COLO668 (cell line): ENCODE measurements at regions not wholly inside any gene's neighbourhood (a gene's known extent, or its start where the extent isn't known, plus 50 kb on each side); places are given as distances from the start of the nearest gene placed in this dataset.
A peak's percentile ranks its signal among the peaks of the same experiment; 100 is the strongest.

ENCODE experiments used
- DNase-seq: peaks from one replicate; lab custom pipeline; 2025; ENCODE audit not compliant: unreplicated experiment; lab: John Stamatoyannopoulos, UW

GRCh38 chr18:33870059-33870458 is 292.0 kb downstream of the ASXL3 start:
- DNase-seq, result no peak

DNA sequence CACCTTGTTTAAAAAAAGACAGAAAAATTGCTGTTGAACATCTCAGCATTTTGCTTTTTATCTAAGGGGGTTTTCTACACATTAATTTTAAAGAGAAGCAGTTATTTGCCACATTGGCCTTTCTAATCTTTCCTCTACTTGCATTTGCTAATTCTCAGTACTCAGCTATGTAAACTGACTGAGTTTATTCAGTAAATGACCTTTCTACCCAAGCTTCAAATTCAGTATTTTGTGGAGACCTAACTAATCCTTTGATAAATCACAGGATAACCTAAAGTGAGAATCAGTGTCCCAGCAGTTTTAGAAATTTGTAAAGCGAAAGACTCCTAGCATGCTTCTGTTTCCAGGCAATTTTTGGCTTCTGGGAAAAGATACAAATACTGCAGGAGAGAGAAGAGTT is 288.4 kb downstream of the ASXL3 start:
- DNase-seq, result no peak

- no peak for DNase-seq
Measured at GRCh38 chr18:33863912-33864311, 285.9 kb downstream of the ASXL3 start.

- DNase-seq, result no peak
Measured at GRCh38 chr18:33854827-33855139, 276.8 kb downstream of the ASXL3 start.

GRCh38 chr18:33854086-33854826 is 276.2 kb downstream of the ASXL3 start:
- no peak for DNase-seq

DNA sequence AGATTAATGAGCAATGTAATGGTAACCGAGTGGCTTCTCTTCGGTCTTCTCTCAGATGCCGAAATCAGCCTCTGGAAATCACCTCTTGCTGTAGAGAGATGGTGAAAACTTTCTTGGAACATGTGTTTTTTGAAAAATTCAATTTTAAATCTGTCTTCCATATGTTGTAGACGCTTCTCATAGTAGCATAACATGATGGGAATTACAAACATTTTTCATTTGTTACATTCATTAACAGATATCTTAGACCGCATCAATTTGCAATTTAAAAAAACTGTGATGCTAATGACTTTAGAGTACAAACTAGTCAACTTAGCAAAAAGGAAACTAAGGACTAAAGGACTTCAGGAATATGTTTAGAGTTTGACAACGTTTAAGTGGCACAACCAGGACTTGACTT is 275.2 kb downstream of the ASXL3 start:
- DNase-seq, result no peak

DNA sequence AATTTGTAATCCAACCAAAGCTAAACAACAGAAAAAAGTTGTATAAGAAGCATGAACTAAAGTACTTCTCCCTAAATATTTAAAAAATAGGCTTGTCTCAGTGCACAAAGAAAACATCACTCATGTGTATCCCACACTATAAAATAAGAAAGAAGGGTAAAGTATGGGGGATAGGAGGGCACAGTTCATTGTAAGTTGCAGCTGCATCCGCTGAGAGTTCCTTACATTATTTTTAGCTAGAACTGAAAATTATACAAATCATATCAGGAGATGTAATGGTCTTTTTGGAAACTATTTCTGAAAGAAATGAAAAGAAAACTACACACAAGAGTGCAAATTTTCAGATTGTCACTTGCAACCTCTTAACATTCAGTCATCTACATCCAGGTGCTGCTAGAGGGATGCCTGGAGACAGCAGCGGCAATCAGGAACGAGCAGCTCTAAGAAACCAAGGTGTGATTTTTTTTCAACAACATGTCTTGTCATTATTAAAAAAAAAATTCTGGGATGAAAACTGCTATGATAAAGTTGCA is 273.6 kb downstream of the ASXL3 start:
- no peak for DNase-seq

DNA sequence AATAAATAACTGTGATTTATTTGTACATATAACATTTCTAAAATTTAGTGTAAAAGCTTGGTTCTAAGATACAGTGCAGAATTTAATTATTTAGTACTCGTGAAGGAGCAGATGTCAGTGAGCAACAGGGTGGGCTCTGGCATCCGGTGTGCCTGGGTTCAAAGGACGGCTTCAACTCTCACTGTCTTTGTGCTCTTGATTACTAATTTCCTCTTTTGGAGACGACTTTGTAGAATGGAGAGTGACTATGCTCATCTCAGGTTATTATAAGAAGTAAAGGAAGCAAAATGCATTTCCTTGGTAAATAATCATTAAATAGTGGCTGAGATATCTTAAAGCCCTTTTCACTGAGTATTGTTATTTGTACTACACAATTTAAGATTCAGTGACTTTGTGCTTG is 271.7 kb downstream of the ASXL3 start:
- DNase-seq, result no peak

DNA sequence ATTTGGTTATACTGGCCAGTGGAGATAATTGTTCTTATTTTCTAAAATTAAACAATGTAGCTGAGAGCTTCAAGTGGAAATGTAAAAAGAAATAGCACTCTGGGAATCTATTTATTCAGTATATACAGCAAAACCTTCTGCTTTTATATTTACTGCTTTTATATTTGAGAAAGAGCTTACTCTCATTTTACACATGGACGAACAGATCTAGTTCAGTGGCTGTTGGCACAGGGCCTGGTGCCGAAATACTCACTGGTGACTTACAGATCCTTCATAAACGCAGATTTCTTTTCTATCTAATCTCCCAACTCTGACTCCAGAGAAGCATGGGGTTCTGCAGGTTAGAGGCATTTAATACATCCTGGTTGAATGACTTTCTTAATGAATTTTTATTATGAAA is 266.2 kb downstream of the ASXL3 start:
- no peak for DNase-seq

- DNase-seq, result no peak
Measured at GRCh38 chr18:33841221-33841967, 263.4 kb downstream of the ASXL3 start.

- no peak for DNase-seq
Measured at GRCh38 chr18:33840212-33840593, 262.2 kb downstream of the ASXL3 start.

GRCh38 chr18:33839452-33840211 is 261.6 kb downstream of the ASXL3 start:
- DNase-seq, result peak; percentile 51

GRCh38 chr18:33838054-33838453 is 260.0 kb downstream of the ASXL3 start:
- DNase-seq, result no peak

- no peak for DNase-seq
Measured at GRCh38 chr18:33837191-33837590, 259.2 kb downstream of the ASXL3 start.

GRCh38 chr18:33836564-33836963 is 258.5 kb downstream of the ASXL3 start:
- DNase-seq, result peak; percentile 28

- no peak for DNase-seq
Measured at GRCh38 chr18:33835419-33835818, 257.4 kb downstream of the ASXL3 start.

- DNase-seq, result no peak
Measured at GRCh38 chr18:33833842-33834241, 255.8 kb downstream of the ASXL3 start.

GRCh38 chr18:33831424-33831823 is 253.4 kb downstream of the ASXL3 start:
- no peak for DNase-seq

DNA sequence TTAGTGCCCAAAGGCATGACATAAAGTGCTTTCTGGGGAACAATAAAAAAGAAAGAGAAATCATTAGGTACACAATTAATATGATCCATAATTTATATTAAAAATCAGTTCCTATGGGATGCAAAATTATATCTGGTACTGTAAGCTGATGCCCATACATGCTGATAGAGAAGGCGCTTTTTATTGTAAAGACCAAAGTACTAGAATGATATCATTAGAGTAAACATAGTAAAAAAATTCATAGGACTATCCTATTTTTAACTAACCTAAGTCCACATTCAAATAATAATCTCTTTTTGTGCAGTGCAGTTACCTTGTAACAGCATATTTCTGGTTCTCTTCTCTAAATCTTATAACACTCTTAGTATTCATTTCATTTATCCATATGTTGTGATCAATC is 252.2 kb downstream of the ASXL3 start:
- no peak for DNase-seq

DNA sequence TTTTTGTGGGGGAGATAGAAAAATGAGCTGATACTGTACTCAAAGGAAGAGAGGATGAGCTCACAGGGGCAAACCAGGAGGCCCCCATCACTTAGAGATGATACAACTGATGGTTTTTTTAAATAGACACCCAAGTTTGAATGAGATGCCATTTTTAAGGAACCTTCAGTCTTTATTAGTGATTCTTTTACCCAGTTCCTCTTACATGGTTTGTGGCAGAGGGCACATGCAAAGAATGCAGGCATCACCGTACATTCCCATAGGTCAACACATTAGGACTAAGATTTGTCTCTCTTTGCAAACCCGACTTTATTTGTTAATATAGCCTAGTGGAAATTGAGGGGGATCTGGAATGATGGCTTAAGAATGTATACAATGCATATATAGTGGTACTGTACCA is 250.9 kb downstream of the ASXL3 start:
- no peak for DNase-seq

DNA sequence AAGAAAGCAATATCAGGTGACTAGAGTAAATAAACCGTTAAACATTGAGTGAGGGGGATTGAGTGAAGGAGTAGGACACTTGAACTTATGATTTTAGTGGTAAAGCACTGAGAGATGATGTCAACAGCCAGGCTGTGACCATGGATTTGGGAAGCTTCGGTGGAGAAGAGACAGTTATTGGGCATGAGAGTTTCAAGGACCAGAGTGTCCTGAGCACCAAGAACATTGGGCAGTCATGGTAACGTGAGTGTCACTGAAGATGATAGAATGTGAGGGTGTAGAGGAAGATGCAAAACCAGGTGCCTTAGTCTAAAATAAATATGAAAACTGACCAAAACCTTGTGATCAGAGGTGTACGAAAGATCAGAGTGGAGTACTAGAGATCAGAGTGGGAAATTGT is 248.1 kb downstream of the ASXL3 start:
- DNase-seq, result no peak

- no peak for DNase-seq
Measured at GRCh38 chr18:33821503-33821902, 243.5 kb downstream of the ASXL3 start.
